RWPE1 (cell line): ENCODE measurements at regions not wholly inside any gene's neighbourhood (a gene's known extent, or its start where the extent isn't known, plus 50 kb on each side); places are given as distances from the start of the nearest gene placed in this dataset.

ENCODE experiments used
- CTCF ChIA-PET: fragments of 350-600 bp; sonication (Branson Sonifier 250); formaldehyde crosslinking; extraction: SDS; loops from one replicate; lab custom pipeline; 2021; lab: Yijun Ruan, JAX
- POLR2A ChIA-PET: fragments of 400-600 bp; formaldehyde crosslinking; extraction: SDS; loops from one replicate; lab custom pipeline; 2020; ENCODE audit warnings: antibody characterized with exemption; ENCODE audit not compliant: low non-redundant PET; lab: Yijun Ruan, JAX
- DNase-seq: peaks from one replicate; pipeline ENCODE4 v3.0.0; 2012; ENCODE audit warnings: low spot score
- H3K27ac ChIP-seq: fragments of 450-650 bp; 2 replicates; pipeline ENCODE4 v1.5.1; 2017
- TF ChIP-seq, protein P1 (sequence below): fragments of 450-650 bp; conservative IDR thresholded peaks from 2 replicates; pipeline ENCODE4 v1.5.1; 2017; ENCODE audit warnings: low read depth, mild to moderate bottlenecking

GRCh38 chr1:173410794-173411236 is 66.3 kb upstream of the PRDX6 start:
- DNase-seq, result no peak
- POLR2A ChIA-PET, result no interaction called here
- CTCF ChIA-PET, result interaction anchor here (0.6 kb wide), 1 partner anchor 1408 kb away, joined by 3 read pairs; no protein-coding TSS in a partner anchor
- TF ChIP-seq, protein P1, sequence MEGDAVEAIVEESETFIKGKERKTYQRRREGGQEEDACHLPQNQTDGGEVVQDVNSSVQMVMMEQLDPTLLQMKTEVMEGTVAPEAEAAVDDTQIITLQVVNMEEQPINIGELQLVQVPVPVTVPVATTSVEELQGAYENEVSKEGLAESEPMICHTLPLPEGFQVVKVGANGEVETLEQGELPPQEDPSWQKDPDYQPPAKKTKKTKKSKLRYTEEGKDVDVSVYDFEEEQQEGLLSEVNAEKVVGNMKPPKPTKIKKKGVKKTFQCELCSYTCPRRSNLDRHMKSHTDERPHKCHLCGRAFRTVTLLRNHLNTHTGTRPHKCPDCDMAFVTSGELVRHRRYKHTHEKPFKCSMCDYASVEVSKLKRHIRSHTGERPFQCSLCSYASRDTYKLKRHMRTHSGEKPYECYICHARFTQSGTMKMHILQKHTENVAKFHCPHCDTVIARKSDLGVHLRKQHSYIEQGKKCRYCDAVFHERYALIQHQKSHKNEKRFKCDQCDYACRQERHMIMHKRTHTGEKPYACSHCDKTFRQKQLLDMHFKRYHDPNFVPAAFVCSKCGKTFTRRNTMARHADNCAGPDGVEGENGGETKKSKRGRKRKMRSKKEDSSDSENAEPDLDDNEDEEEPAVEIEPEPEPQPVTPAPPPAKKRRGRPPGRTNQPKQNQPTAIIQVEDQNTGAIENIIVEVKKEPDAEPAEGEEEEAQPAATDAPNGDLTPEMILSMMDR, result no peak
- no peak overlapping the region for H3K27ac ChIP-seq

DNA sequence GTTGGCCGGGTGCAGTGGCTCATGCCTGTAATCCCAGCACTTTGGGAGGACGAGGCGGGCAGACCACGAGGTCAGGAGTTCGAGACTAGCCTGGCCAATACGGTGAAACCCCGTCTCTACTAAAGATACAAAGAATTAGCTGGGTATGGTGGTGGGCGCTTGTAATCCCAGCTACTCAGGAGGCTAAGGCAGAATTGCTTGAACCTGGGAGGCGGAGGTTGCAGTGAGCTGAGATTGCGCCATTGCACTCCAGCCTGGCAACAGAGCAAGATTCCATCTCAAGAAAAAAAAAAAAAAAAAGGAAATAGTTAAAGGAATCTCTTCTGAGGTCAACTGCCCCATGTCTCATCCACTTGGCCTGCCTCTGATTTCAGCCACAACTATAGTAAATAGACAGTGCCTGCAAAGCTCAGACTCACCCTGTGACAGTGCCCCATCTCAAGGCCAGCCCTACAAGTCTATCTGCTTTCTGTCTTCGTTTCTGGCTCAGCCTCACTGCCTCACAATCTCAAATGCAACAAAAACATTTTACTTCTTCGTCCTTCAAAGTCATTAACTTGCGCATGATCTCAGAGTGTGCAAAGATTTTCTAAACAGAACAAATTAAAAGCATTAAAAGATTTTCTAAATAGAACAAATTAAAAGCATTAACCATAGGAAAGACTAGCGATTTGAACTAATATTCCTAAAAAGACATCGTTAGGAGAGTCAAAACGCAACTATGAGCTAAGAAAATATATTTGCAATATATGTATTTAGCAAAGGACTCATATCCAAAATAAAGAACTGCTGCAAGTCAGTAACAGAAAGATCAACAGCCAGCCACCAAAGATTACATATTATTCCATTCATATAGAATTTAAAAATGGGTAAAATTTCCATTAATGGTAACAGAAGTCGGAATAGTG is 65.0 kb upstream of the PRDX6 start:
- CTCF ChIA-PET, result interaction anchor here (0.6 to 0.7 kb wide), 2 partner anchors 82 to 440 kb away, joined by 3 to 4 read pairs; no protein-coding TSS in a partner anchor

DNA sequence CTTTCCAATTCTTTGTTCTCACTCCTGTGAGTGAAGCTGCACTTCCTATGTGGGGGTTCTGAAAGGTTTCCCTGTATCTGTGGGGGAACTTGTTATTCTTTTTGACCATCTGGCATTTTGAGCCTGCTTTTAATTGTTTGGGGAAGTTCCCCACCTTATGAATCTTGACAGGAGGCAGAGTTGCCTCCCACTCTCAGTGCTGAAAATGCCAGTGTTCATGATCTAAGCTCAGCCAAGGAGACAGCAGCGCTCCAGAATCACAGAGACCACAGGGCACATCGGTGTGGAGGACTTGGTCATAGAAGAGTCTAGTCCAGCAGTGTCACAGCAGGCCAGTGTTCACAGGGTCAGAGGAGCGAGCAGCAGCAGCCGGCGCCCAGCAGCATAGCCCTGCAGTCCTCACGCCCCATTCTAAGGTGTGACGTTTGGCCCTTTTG is 63.8 kb upstream of the PRDX6 start:
- no peak for DNase-seq
- ChIA-PET POLR2A (no interaction called here), CTCF (no interaction called here)
- TF ChIP-seq, protein P1, result no peak
- H3K27ac ChIP-seq, result no peak overlapping the region

More for the DNA sequence above, 65.0 kb upstream of the PRDX6 start:
- TF ChIP-seq, protein P1, result no peak
- POLR2A ChIA-PET, result no interaction called here
- DNase-seq, result no peak
- H3K27ac ChIP-seq, result no peak overlapping the region

DNA sequence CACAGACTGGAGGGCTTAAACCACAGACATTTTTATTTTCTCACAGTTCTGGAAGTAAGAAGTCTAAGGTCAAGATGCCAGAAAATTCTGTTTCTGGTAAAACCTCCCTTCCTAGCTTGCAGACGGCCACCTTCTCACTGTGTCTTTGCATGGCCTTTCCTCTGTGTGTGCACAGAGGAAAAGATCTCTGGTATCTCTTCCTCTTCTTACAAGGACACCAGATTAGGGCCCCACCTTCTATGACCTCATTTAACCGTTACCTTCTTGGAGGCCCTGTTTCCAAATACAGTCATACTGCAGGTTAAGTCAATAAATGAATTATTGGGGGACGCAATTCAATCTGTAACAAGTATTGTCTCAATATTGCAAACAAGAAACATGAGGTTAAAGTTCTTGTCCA is 63.0 kb upstream of the PRDX6 start:
- ChIA-PET CTCF (no interaction called here), POLR2A (no interaction called here)
- TF ChIP-seq, protein P1, result no peak
- H3K27ac ChIP-seq, result no peak overlapping the region
- no peak for DNase-seq

DNA sequence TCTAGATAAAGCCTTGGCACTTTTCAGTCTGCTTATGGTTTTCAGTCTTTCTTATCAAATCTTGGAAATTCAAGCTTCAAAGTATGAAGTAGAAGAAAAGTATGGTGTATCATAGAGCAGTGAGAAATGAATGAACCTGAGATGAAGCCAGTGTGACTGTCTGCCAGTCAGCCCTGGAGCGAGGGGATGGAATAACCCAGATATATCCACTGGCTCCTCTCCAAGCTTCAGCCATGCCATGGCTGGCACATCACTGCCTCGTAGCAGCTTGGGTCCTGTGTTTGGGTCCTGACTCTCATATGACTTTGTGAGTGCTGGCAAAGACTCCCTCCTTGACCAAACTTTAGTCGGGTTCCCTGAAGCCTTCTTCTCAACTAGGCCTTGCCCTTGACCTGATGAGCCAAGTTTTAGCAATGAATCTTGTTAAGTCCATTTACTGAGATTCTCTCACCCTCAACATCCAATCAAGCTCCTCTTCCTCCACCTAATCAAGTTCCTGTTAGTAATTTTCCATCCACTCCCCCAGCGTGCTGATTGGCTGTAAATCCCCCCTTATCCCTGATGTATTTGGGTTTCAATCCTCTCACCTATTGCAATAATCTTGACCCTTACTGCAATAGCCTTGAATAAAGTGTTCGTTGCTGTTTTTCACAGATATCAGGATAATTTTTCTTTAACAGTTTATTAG is 62.5 kb upstream of the PRDX6 start:
- ChIA-PET POLR2A (no interaction called here), CTCF (interaction anchor here (0.6 kb wide), 1 partner anchor 122 kb away, joined by 4 read pairs; no protein-coding TSS in a partner anchor)
- TF ChIP-seq, protein P1, result no peak
- no peak for DNase-seq
- no peak overlapping the region for H3K27ac ChIP-seq

GRCh38 chr1:173415490-173415889 is 61.6 kb upstream of the PRDX6 start:
- H3K27ac ChIP-seq, result no peak overlapping the region
- TF ChIP-seq, protein P1, result no peak
- POLR2A ChIA-PET, result no interaction called here
- no peak for DNase-seq
- CTCF ChIA-PET, result interaction anchor here (0.6 kb wide), 1 partner anchor 123 kb away, joined by 4 read pairs; no protein-coding TSS in a partner anchor
